Osteoblast (primary cell): ENCODE measurements at regions not wholly inside any gene's neighbourhood (a gene's known extent, or its start where the extent isn't known, plus 50 kb on each side); places are given as distances from the start of the nearest gene placed in this dataset.

Experiments
- DNase-seq: peaks from one replicate; pipeline ENCODE4 v3.0.0; 2011; ENCODE audit warnings: low spot score, mixed read lengths; ENCODE audit not compliant: insufficient read length; ENCODE audit errors: missing footprints
- H2AFZ ChIP-seq: 2 replicates; pipeline ENCODE4 v1.6.0; 2011; ENCODE audit warnings: mild to moderate bottlenecking, low read length
- H3K27ac ChIP-seq: 2 replicates; pipeline ENCODE4 v1.5.1; 2011; ENCODE audit warnings: mild to moderate bottlenecking, low read depth, low read length, moderate library complexity
- H3K27me3 ChIP-seq: 2 replicates; pipeline ENCODE4 v1.6.0; 2012; ENCODE audit warnings: mild to moderate bottlenecking, control low read depth, inconsistent platforms, low read length, moderate library complexity; ENCODE audit not compliant: insufficient read depth
- H3K36me3 ChIP-seq: 2 replicates; pipeline ENCODE4 v1.5.1; 2011; ENCODE audit warnings: mild to moderate bottlenecking, low read length, control low read depth, moderate library complexity; ENCODE audit not compliant: insufficient read depth
- H3K4me1 ChIP-seq: 2 replicates; pipeline ENCODE4 v1.5.1; 2011; ENCODE audit warnings: mild to moderate bottlenecking, low read length, control low read depth, moderate library complexity; ENCODE audit not compliant: insufficient read depth
- H3K4me2 ChIP-seq: 2 replicates; pipeline ENCODE4 v1.6.0; 2011; ENCODE audit warnings: mild to moderate bottlenecking, low read length; ENCODE audit not compliant: insufficient read depth
- H3K4me3 ChIP-seq: fragments of 200-600 bp; sonication (generic); 3 replicates; pipeline ENCODE4 v1.5.1; 2012; ENCODE audit warnings: mild to moderate bottlenecking, low read length, inconsistent platforms; ENCODE audit not compliant: insufficient read depth
- H3K79me2 ChIP-seq: 2 replicates; pipeline ENCODE4 v1.6.0; 2012; ENCODE audit warnings: mild to moderate bottlenecking, low read length, control low read depth, inconsistent platforms; ENCODE audit not compliant: insufficient read depth
- H3K9me3 ChIP-seq: 2 replicates; pipeline ENCODE4 v1.5.1; 2011; ENCODE audit warnings: low read depth, low read length, control low read depth
- H4K20me1 ChIP-seq: 2 replicates; pipeline ENCODE4 v1.6.0; 2012; ENCODE audit warnings: mild to moderate bottlenecking, low read length, control low read depth; ENCODE audit not compliant: insufficient read depth
- CTCF ChIP-seq: IDR thresholded peaks from 2 replicates; pipeline ENCODE4 v1.5.1; 2011; ENCODE audit warnings: mild to moderate bottlenecking, low read depth, low read length, moderate library complexity; ENCODE audit errors: extremely low read depth

- H3K4me3 ChIP-seq = no peak overlapping the region
- TF ChIP-seq CTCF = no peak
- H2AFZ ChIP-seq = no peak overlapping the region
- H3K4me1 ChIP-seq = no peaks in the 10 kb centered on the region
- no peak overlapping the region for H3K4me2 ChIP-seq
- no peaks in the 10 kb centered on the region for H3K9me3 ChIP-seq
- no peaks in the 10 kb centered on the region for H4K20me1 ChIP-seq
- H3K79me2 ChIP-seq = no peaks in the 10 kb centered on the region
- DNase-seq = no peak
- no peaks in the 10 kb centered on the region for H3K27me3 ChIP-seq
- no peak overlapping the region for H3K27ac ChIP-seq
- H3K36me3 ChIP-seq = no peaks in the 10 kb centered on the region
These were observed 124.3 kb upstream of the SLC38A4 start for GRCh38 chr12:46950094-46950493.

GRCh38 chr12:46952880-46953483 is 126.4 kb upstream of the PCED1B start:
- Histone ChIP-seq H3K4me2 (no peak overlapping the region), H3K4me3 (no peak overlapping the region), H4K20me1 (no peaks in the 10 kb centered on the region), H3K4me1 (no peaks in the 10 kb centered on the region), H3K27me3 (no peaks in the 10 kb centered on the region), H3K79me2 (no peaks in the 10 kb centered on the region), H3K36me3 (no peaks in the 10 kb centered on the region), H3K27ac (no peak overlapping the region), H3K9me3 (no peaks in the 10 kb centered on the region), H2AFZ (no peak overlapping the region)
- DNase-seq = no peak
- no peak for TF ChIP-seq CTCF

GRCh38 chr12:46956451-46957035 is 122.9 kb upstream of the PCED1B start:
- Histone ChIP-seq H3K36me3 (no peaks in the 10 kb centered on the region), H3K4me3 (no peak overlapping the region), H2AFZ (no peak overlapping the region), H3K9me3 (no peaks in the 10 kb centered on the region), H3K79me2 (no peaks in the 10 kb centered on the region), H3K4me1 (peaks cover 19% of the 10 kb centered on the region), H3K4me2 (no peak overlapping the region), H4K20me1 (no peaks in the 10 kb centered on the region), H3K27ac (no peak overlapping the region), H3K27me3 (no peaks in the 10 kb centered on the region)
- no peak for TF ChIP-seq CTCF
- DNase-seq = no peak

GRCh38 chr12:46958053-46958452 is 121.4 kb upstream of the PCED1B start:
- H3K9me3 ChIP-seq = no peaks in the 10 kb centered on the region
- H3K79me2 ChIP-seq = no peaks in the 10 kb centered on the region
- H3K4me1 ChIP-seq = peaks cover 19% of the 10 kb centered on the region
- DNase-seq = no peak
- no peaks in the 10 kb centered on the region for H3K27me3 ChIP-seq
- no peak overlapping the region for H3K4me3 ChIP-seq
- no peak overlapping the region for H2AFZ ChIP-seq
- H3K4me2 ChIP-seq = no peak overlapping the region
- no peaks in the 10 kb centered on the region for H4K20me1 ChIP-seq
- no peaks in the 10 kb centered on the region for H3K36me3 ChIP-seq
- H3K27ac ChIP-seq = no peak overlapping the region
- no peak for TF ChIP-seq CTCF
